Stomach (tissue), 4 donors: ENCODE measurements at regions not wholly inside any gene's neighbourhood (a gene's known extent, or its start where the extent isn't known, plus 50 kb on each side); places are given as distances from the start of the nearest gene placed in this dataset.

ENCODE experiments used
- CTCF ChIP-seq, 7 experiments: fragments of 450-650 bp in 4 of 7; fragments of 200-600 bp in 3 of 7; sonication (generic) in 3 of 7; IDR thresholded peaks; one replicate each; pipeline ENCODE4 v1.5.1; 2016 to 2019; ENCODE audit warnings: antibody characterized with exemption in 7 of 7, control low read depth in 2 of 7, mild to moderate bottlenecking in 1 of 7
- EP300 ChIP-seq: sonication (generic); formaldehyde crosslinking; IDR thresholded peaks from one replicate; pipeline ENCODE4 v1.6.1; 2017; ENCODE audit warnings: antibody characterized with exemption

- TF ChIP-seq EP300 = no peak
- no peak for TF ChIP-seq CTCF (IDR thresholded peaks at IDR 0.05)
These were observed 50.8 kb upstream of the ITGA6 start for GRCh38 chr2:172376505-172377125.
